Neural crest cell (in vitro differentiated cells): ENCODE measurements at regions not wholly inside any gene's neighbourhood (a gene's known extent, or its start where the extent isn't known, plus 50 kb on each side); places are given as distances from the start of the nearest gene placed in this dataset.

ENCODE experiments used
- DNase-seq: peaks from one replicate; pipeline ENCODE4 v3.0.0; 2021; ENCODE audit warnings: low read depth, mixed read lengths, low spot score
- H3K27ac Mint-ChIP-seq: one replicate; pipeline ENCODE4 v1.8.0; 2021; ENCODE audit warnings: mild to moderate bottlenecking, mixed read lengths; ENCODE audit not compliant: unreplicated experiment
- H3K27me3 Mint-ChIP-seq: 2 replicates; pipeline ENCODE4 v1.8.0; 2021; ENCODE audit warnings: low read depth, mild to moderate bottlenecking, mixed read lengths
- H3K36me3 Mint-ChIP-seq: 2 replicates; pipeline ENCODE4 v1.8.0; 2021; ENCODE audit warnings: low read depth, mild to moderate bottlenecking, mixed read lengths
- H3K4me1 Mint-ChIP-seq: 2 replicates; pipeline ENCODE4 v1.8.0; 2021; ENCODE audit warnings: mixed read lengths
- H3K4me3 Mint-ChIP-seq: one replicate; pipeline ENCODE4 v1.8.0; 2021; ENCODE audit warnings: mild to moderate bottlenecking, mixed read lengths
- H3K9me3 Mint-ChIP-seq: 2 replicates; pipeline ENCODE4 v1.8.0; 2021; ENCODE audit warnings: mixed read lengths
- CTCF ChIP-seq: fragments of 200-600 bp; sonication (generic); conservative IDR thresholded peaks from 2 replicates; pipeline ENCODE4 v1.5.0; 2021; ENCODE audit warnings: antibody characterized with exemption, mild to moderate bottlenecking

DNA sequence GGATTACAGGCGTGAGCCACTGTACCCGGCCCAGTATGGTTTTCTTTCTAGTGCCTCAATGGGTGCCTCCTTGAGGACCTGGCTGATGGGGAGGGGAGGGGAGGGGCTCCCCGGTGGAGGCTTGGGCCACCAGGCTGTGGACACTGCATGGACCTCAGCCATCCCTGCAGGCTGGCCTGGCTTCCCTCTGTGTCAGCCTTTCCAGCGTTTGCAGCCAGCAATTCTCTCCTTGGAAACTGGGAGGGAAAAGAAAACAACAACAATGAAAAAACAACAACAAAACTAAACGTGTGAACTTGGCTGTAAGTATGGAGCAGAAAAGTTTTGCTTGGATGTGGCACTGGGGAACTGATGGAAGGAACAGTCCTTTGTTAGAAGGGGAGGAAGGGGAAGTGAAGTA, 159.3 kb downstream of the GLI2 start:
- Mint-ChIP-seq H3K4me1 (peaks cover 86% of the 10 kb centered on the region), H3K27me3 (no peaks in the 10 kb centered on the region), H3K9me3 (no peaks in the 10 kb centered on the region), H3K36me3 (no peaks in the 10 kb centered on the region), H3K4me3 (peak overlapping the region; percentile 14), H3K27ac (peak overlapping the region; percentile 87)
- TF ChIP-seq CTCF: no peak
- DNase-seq: no peak

- no peaks in the 10 kb centered on the region for H3K36me3 Mint-ChIP-seq
- no peaks in the 10 kb centered on the region for H3K27me3 Mint-ChIP-seq
- no peak overlapping the region for H3K27ac Mint-ChIP-seq
- no peaks in the 10 kb centered on the region for H3K9me3 Mint-ChIP-seq
- H3K4me1 Mint-ChIP-seq: peaks cover 93% of the 10 kb centered on the region
- no peak for TF ChIP-seq CTCF
- H3K4me3 Mint-ChIP-seq: peak overlapping the region; percentile 38
- DNase-seq: no peak
These were observed 160.5 kb downstream of the GLI2 start for GRCh38 chr2:120896126-120896525.

- H3K36me3 Mint-ChIP-seq: no peaks in the 10 kb centered on the region
- no peak for DNase-seq
- no peaks in the 10 kb centered on the region for H3K9me3 Mint-ChIP-seq
- peaks cover 93% of the 10 kb centered on the region for H3K4me1 Mint-ChIP-seq
- no peaks in the 10 kb centered on the region for H3K27me3 Mint-ChIP-seq
- H3K4me3 Mint-ChIP-seq: peak overlapping the region; percentile 2
- TF ChIP-seq CTCF: no peak
- peak overlapping the region; percentile 61 for H3K27ac Mint-ChIP-seq
These were observed 161.2 kb downstream of the GLI2 start for GRCh38 chr2:120896901-120897300.

DNA sequence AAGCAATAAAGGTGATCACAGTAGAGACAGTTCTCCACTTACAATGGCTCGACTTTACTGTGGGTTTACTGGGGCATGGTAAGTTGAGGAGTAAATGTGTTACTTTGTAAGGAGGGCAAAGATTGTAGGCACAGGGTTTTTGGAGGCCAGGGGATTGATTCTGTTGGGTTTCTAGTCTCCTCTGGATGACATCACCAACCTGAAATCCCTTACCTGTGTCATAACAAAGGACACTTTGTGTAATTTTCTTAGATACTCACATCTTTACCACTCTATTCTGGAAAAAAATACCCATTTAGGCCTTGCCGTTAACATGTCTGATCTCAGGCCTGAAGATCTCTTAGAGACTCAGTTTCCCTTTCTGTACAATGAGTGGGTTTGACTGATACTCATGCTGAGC, 161.7 kb downstream of the GLI2 start:
- TF ChIP-seq CTCF: no peak
- Mint-ChIP-seq H3K27me3 (no peaks in the 10 kb centered on the region), H3K4me1 (peaks cover 93% of the 10 kb centered on the region), H3K27ac (peak overlapping the region; percentile 61), H3K36me3 (no peaks in the 10 kb centered on the region), H3K9me3 (no peaks in the 10 kb centered on the region), H3K4me3 (no peak overlapping the region)
- no peak for DNase-seq

- H3K27me3 Mint-ChIP-seq: no peaks in the 10 kb centered on the region
- no peak for DNase-seq
- no peak for TF ChIP-seq CTCF
- H3K9me3 Mint-ChIP-seq: no peaks in the 10 kb centered on the region
- H3K27ac Mint-ChIP-seq: peak overlapping the region; percentile 76
- H3K4me1 Mint-ChIP-seq: peaks cover 89% of the 10 kb centered on the region
- H3K4me3 Mint-ChIP-seq: peak overlapping the region; percentile 6
- H3K36me3 Mint-ChIP-seq: no peaks in the 10 kb centered on the region
These were observed 162.8 kb downstream of the GLI2 start for GRCh38 chr2:120898496-120898895.
